ENCODE measurements at regions not wholly inside any gene's neighbourhood (a gene's known extent, or its start where the extent isn't known, plus 50 kb on each side); places are given as distances from the start of the nearest gene placed in this dataset.
"Not testable (repeated sequence)": the region's sequence is repeated elsewhere in the genome, so short reads cannot be mapped to it uniquely, and the experiment has no call there.

DNA sequence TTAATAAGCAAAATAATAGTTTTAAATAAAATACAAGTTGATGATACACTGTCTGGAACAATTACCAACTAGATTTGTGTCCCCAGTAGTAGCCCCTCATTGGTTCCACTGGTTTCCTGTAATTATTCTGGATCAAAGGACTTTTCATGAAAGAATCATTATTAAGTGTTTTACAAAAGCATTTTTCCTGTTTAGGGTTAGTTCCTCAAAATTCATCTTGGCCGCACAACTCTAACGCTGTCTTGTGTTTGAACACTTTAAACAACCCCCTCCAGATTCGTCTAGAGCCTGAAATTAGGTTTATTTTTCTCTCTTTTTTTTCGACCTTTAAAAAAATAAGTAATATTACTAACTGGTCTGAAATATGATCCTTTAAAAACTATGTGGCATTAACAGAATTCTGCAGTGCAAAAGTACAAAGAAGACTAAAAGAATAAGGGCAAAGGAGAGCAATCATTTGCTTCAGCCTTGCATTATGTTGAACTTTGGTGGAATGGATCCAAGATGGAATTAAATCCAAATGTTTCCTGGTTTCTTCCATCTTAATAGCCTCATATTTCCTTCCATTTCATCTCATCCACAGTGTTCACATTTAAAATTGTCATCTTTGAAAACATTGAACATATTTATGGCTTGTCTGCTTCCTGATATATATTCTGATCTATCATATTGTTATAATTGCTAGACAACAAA is 678.4 kb downstream of the IRS1 start:
- peak; percentile 13 for DNase-seq

DNA sequence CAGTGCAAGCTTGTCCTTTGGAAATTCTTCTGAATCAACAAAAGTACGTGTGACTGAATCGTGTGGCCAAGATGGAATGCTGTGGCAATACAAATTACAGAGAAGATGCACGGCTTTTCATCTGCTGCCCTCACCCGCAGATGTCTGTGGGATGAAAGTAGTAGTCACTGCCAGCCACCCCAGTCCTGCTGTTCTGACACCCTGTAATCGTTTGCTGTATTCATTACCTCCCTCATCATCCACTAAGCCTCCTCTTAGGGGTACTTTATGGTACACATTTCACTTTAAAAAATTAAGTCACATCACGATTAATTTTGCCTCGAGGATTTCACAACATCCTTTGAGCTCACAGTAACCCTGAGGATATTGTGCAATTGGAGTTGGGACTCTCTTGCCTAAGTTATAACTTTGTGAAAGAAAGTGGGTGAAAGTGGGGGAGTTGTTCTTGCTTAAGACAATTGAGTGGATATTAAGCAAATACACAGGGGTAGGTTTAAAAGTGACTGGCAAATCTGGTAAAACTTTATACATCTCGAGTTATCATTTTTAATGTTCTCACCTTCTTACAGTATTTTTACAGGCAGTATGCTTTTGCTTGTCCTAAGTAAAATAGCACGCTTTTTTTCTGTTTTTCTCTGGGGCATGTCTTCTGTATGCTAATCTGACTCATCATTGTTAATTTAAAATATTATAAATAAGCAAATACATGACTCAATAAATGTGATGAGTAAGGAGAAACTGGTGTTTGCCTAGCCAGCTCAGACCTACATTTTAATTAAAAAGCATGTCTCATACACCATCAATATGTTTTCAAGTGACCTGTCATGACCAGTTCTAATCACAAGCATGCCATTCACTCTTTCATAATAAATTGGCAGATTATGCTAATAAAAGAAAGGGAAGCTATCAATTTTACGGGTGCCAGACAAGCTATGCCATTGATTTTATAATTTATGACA is 680.9 kb downstream of the IRS1 start:
- peak; percentile 88 for DNase-seq

DNA sequence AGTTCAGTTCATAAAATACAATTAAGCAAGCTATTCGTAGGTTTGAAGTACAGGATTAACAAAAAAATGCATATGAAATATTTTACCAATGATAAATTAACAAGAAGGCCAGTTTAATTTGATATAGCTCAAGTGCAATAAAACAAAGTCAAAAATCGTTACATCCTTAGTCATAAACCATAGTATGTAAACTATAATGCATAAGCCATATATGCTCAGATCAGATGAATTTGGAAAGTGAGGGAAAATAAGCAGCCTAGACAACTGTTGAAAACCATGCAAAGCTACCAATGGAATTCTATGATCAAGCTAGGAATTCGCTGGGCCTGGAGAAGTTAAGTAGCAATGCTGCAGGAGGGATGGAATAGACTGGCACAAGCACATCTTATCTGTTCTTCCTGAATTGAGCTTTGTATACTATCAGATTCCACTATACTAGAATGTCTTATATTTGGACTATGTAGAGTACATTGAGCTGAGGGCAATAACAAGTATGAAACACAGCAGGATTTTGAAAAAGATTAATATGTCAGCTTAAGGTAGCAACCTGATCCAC is 682.0 kb downstream of the IRS1 start:
- DNase-seq = peak; percentile 80

DNA sequence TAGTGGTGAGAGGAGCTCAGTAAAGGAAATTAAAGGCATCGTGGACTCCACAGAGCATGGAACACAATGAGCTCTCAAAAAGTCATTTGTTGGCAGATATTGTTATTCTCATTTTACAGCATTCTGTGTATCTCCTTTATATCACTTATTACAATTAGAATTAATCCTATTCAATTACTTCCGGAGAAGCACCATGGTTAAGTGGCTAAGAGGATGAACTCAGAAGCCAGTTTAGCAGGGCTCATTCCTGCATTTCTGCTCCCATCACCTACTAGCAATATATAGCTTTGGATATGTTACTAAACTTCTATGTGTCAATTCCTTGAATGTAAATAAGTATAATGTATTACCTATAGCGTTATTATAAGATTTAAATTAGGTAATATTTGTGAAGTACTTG is 683.3 kb downstream of the IRS1 start:
- no peak for DNase-seq

DNA sequence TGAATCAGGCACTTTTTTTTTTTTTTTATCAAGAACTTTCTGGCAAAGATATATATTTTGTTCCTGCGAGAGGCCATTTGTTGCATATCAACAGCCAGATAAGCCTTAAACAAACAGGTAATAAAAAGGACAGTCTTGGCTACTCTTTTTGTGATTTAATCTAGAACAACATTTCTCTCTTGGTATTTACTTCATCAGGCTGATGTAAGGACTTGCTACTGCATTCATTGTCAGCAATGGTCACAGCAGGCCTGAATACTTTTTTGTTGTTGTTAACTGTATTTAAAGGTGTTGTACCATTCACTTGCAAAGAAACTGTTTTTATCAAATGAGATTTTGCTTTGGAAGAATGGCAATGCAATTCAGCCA is 683.8 kb downstream of the IRS1 start:
- peak; percentile 10 for DNase-seq

DNA sequence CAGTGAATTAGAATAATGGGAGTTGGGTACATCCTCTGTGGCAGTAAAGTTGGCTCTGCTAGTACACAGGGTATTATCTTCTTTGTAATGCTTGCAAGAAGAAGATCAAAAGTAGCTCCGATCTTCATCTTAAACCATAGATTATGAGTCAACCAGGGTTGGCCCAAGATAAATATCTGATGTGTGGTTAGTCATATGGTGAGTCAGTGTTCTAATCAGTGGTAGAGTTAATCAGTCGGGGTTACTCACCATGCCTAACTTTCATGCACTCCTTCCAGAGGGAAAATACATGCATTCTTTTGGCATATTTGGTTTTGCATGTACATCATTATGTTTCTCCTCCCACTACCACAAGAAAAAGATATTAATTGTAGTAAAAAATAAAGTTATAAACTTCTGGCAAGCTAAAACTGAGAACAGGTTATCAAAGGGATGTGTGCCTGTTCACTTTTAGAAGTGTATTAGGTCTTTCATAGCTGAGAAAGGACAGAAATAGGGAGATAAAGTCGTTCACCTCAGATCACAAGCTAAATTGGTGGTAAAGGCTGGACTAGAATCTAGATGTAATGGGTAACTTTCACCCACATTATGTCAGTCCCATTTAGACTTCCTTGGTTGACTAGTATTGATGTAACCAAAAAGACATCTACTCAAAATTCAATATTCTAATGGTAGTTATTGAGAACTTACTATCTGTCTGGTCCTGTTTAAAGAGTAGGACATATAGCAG is 684.4 kb downstream of the IRS1 start:
- DNase-seq = peak; percentile 98

DNA sequence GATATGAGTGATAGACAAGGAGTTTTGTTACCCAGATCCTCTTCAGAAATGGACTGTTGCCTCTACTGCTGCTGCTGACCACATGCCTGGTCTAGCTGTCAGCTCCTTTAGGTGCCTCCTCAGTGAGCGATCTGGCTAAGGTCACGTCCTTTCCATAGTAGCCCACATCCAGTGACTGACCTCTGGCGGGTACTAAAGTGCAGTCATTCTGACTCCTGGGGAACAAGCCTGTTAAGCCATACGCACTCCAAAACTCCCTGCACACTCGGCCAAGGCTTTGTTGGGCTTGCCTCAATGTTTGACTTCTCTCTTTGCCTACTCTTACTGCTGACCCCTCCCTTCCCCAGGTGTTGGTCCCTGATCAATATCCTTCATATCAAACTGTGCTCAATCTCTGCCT is 685.2 kb downstream of the IRS1 start:
- no peak for DNase-seq

DNA sequence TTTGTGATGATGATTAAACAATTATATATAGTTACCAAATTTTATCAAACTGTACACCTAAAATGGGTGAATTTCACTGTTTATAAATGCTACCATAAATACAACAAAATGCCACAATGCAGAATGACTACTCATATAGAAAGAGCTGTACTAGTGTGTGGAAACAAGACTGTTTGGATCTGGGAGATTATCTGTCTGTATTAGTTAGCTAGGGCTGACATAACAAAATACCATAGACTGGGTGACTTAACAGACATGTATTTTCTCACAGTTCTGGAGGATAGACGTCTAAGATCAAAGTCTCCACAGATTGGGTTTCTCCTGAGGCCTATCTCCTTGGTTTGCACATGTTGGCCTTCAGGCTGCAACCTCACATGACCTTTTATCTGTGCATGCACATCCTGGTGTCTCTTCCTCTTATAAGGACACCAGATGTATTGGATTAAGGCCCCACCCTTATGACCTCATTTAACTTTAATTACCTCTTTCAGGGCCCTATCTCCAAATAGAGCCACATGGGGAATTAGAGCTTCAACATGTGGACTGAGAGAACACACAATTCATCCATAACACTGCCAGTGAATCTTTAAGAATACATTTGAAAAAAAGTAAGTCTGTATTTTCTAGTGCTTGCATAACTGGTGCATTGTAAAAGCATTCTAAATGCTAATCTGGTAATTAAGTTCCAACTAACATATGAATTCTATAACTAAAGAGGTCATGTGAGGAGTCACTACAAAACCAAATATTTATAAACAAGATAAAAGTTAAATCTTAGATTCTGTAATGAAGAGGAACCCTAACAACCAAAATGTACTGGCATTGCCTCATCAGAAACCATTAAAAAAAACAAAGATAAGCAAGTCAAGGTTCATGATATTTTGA is 699.6 kb downstream of the NYAP2 start:
- DNase-seq = no peak

DNA sequence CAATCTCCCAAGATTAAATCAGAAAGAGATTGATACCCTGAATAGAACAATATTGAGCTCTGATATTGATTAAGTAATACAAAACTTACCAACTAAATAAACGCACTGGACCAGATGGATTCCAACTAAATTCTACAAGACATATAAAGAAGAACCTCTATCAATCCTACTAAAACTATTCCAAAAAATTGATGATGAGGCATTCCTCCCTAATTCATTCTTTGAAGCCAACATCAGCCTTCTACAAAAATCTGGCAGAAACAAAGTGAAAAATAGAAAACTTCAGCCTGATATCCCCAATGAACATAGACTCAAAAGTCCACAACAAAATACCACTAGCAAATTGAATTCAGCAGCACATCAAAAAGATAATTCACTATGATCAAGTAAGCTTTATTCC is 695.5 kb downstream of the NYAP2 start:
- DNase-seq = no peak

DNA sequence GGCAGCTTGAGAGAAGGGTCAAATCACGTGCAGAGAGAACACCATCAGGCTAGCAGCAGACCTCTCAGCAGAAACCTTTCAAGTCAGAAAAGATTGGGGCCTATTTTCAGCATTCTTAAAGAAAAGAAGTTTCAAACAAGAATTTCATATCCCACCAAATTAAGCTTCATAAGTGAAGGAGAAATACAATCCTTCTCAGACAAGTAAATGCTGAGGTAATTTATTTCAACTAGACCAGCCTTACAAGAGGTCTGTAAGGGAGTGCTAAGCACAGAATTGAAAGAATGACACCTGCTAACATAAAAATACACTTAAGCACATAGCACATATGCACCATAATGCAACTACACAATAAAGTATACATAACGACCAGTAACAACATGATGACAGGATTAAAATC is 693.9 kb downstream of the NYAP2 start:
- DNase-seq = no peak

DNA sequence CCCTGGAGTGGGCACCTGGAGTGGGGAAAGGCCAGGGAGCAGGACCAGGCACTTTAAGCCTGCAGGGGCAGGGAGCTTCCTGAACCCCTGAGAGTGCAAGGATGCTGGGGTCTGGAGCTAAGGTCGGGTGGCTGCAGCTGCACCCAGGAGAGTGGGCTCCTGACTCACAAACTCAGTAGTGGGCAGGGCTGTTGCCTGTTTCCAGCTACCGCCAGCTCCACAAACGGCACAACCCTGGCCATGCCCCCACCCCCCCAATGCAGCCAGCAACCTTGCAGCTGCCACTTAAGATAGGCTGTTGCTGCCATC is 688.8 kb downstream of the NYAP2 start:
- no peak for DNase-seq

DNA sequence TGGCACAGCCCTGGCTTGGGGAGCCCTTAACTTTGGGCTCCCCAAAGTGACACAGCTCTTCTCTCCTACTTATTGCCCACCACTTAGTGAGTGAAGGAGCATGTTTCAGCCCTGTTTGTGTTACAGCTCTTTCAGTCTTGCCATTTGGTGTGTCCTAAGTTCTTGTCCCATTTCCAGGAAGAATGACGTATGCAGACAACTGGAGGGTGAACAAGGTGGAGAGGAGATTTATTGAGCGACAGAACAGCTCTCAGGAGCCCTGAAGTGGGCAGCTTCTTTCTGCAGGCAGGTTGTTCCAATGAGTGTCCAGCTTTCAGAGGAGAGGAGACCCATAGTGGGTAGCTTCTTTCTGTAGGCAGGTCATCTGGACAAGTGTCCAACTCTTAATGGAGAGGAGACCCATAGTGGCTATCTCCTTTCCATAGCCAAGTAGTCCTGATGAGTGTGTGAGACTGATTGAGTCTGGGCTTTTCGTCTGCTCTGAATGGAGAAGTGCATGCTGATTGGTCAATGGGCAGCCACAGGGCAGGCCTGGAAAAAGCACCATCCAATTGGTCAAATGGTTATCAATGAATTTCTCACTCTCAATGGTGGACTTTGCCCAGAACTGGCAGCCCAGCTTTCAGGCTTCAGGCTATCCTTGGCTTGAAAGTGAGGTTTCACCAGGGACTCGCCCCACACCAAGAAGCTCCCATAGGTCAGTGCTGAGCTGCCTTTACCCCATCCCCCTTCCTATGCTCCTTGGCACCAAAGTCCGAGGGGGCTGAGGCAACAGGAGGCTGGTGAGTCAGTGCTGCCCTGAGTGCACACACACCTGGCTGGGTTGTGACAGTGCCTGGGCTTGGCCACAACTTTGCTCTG is 688.2 kb downstream of the NYAP2 start:
- no peak for DNase-seq

DNA sequence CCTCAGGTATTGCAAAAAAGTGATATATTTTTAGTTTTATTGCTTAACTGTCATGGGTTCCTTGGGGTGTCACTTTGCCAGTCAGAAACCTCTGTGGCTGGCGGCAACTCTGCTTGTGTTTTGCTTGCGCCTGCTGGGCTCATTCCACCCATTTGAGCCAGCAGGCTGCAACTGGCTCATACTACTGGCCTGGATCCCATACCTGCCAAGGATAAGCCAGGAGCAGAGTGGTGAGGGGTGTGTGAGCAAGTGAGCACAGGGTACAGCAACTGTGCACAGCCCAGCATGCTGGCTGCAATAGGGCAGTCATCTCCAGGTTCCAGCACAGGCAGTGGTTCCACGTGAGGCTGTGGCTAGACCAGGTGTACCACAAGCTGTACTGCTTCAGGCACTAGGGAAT is 687.5 kb downstream of the NYAP2 start:
- DNase-seq = no peak

DNA sequence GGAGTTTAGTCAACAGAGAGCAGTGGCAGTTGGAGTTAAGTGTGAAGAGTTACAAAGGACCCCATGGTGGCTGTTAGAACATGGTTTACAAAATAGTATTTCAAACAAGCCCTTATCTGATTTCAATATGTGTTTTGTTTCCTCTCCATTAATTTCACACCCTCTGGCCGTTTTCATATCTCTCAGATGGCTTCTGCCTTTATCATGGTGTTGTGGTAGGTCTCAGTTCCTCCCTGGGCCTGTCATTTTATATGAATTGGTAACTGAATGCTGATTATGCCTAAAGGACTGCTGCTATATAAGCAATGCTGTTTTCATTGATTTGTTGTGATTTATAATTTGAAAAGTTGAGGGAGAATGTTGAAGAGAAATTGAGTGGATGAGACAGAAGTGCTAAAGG is 686.7 kb downstream of the NYAP2 start:
- no peak for DNase-seq

DNA sequence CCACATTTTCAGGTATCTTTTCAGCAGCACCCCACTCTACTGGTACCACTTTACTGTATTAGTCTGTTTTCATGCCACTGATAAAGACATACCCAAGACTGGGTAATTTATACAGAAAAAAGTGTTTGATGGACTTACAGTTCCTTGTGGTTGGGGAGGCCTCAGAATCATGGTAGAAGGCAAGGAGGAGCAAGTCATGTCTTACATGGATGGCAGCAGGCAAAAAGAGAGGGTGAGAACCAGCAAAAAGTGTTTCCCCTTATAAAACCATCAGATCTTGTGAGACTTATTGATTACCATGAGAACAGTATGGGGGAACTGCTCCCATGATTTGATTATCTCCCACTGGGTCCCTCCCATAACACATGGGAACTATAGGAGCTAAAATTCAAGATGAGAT is 685.9 kb downstream of the NYAP2 start:
- DNase-seq = not testable (repeated sequence)

DNA sequence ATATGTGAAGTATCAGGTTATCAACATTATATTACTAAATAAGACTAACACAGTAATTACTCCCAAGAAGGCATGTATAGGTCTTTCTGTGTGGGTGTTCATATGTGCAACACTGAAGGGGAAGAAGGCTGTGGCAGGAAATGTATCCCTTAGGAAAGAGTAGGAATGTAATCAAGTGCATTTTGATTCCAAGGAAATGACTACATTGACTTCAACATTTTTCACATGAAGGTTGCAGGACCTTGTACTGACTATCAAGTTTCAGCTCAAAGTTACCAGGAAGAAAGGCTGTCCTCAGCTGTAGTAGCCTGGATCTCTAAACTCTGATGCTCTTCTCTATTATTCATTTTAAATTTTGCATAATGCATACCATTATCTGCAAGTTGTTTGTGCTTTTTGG is 680.8 kb downstream of the NYAP2 start:
- peak; percentile 74 for DNase-seq

DNA sequence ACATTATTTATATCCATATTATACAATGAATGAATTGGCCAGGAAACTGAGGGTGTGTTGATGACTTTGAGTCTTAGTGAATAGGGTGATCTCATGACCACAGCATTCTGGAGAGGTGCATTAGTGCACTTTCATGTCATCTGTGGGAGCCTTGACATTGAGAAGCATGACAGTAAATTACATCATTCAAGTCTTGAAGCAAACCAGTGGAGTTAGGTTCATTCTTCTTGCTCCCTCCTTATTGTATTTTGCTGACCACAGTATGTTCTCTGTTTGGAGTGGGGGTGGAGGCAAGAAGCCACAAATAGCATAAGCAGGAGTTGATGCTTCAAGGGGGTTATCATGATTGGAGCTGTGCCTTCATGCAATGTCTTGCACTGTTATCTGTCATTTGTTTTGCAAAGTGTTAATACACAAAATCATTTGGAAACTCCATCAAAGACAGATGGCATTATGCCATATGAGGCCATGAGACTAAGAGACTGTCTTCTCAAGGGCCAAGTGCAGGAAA is 680.2 kb downstream of the NYAP2 start:
- peak; percentile 87 for DNase-seq

DNA sequence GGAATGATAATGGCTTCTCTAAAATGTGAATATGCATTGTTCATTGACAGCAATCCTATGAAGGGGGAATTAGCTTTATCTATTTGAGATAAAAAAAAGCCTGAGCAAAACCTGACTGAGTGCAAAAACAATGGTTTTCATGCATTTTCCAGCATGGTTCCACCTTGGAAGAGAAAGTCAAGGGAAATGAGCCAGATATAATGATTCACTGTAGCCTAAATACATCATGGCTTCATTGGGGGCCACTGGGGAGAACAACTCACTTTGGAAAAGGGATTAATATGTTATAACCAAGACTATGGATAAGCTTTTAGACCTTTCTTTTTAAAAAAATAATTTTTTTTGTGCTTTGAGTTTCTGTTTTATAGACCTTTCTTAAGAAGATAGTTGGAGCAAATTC is 679.7 kb downstream of the NYAP2 start:
- DNase-seq = peak; percentile 21

DNA sequence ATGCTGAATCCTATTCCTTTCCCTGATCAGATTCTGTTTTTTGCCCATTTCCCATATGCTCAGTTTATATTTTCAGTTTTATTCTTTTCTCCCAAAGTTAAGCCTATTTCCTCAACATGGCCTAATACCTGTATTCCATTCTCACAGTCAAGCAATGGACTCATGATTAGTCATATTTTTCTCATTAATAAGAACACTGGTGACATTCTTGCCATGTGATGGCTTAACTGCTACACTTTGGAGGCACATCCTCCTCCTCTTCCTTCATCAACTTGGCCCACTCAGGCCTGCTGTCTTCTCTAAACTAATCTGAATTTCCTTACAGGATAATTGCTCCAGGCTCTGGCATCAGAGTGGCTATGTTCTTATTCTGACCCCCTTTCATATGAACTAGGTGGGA is 679.2 kb downstream of the NYAP2 start:
- no peak for DNase-seq

DNA sequence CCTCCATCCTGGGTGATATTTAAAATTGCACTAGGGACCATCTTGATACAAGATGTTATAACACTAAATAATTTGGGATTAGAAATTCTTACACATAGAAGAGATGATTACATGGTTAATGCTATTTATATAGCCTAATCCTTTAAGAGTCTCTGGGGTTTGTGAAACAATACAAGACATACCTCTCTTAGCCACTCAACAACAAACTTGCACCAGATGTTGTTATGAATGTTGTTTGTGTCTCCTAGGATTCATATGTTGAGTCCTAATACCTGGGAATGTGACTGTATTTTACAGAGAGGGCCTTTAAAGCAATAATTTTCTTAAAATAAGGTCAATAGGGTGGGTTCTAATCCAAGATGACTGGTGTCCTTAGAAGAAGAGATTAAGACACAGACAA is 678.3 kb downstream of the NYAP2 start:
- no peak for DNase-seq

DNA sequence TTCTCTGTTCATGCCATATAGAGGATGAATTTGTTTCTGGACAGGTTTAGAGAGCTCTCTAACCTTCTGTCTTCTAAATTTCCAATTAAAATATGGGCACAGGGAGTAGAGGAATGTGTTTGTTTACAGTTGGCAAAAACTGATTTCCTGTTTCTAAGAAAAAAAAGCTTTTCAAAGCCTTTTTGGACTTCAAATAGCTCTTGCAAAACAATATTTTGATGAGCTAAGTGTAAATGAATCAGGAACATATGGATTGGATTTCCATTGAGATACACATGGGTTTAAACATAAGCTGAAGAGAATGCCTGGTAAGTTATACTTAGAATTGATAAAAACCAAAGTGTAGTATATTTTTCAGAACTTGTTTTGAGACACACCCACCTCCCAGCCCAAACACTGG is 677.5 kb downstream of the NYAP2 start:
- no peak for DNase-seq
